Activated T-helper 1 cell treated with anti-CD3 and anti-CD28 coated beads, Interleukin-12 subunit alpha, Interleukin-12 subunit beta, Interleukin-2, Interleukin-4 antibody, amounts not matched to agents 30 ng/mL and 10 ng/mL and 1 ng/mL, durations not matched to agents 14 hours and 24 hours and 36 hours (primary cell): ENCODE measurements at regions not wholly inside any gene's neighbourhood (a gene's known extent, or its start where the extent isn't known, plus 50 kb on each side); places are given as distances from the start of the nearest gene placed in this dataset.

ENCODE experiments used
- DNase-seq: peaks from one replicate; pipeline ENCODE4 v3.0.0; 2021; ENCODE audit warnings: low spot score
- H3K27ac Mint-ChIP-seq: one replicate; pipeline ENCODE4 v1.8.0; 2021; ENCODE audit warnings: mild to moderate bottlenecking, mixed read lengths
- H3K27me3 Mint-ChIP-seq: one replicate; pipeline ENCODE4 v1.8.0; 2022; ENCODE audit warnings: mild to moderate bottlenecking, moderate library complexity, mixed read lengths; ENCODE audit not compliant: insufficient read depth
- H3K36me3 Mint-ChIP-seq: one replicate; pipeline ENCODE4 v1.8.0; 2021; ENCODE audit warnings: low read depth, mixed read lengths
- H3K4me1 Mint-ChIP-seq: one replicate; pipeline ENCODE4 v1.8.0; 2021; ENCODE audit warnings: low read depth, mixed read lengths
- H3K4me3 Mint-ChIP-seq: one replicate; pipeline ENCODE4 v1.8.0; 2021; ENCODE audit warnings: mild to moderate bottlenecking, moderate library complexity, mixed read lengths
- H3K9me3 Mint-ChIP-seq: one replicate; pipeline ENCODE4 v1.8.0; 2021; ENCODE audit warnings: mixed read lengths
- intact Hi-C: fragments of 100-400 bp; cut with micrococcal nuclease; formaldehyde crosslinking; loops from one replicate; pipeline ENCODE4 v1.15.1; 2024

DNA sequence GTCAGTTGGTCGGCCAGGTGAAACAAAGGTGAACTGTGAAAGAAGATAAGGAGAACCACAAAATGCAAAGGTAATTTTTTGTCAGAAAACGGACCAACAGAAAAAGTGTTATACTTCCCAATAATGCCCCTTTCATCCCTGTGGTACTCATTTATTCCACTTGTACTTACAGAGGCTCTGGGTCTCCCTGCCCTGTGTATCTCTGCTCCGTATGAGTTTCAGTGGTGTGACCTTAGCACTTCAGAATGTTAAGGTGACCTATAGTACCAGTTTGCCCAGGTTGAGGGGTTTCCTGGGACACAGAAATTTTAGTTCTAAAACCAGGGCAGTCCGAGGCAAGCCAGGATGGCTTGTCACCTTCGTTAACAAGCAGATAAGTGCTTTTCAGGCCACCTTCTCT, 254.8 kb downstream of the OLFM3 start:
- H3K36me3 Mint-ChIP-seq = no peaks in the 10 kb centered on the region
- H3K4me3 Mint-ChIP-seq = no peak overlapping the region
- H3K4me1 Mint-ChIP-seq = no peaks in the 10 kb centered on the region
- H3K27ac Mint-ChIP-seq = no peak overlapping the region
- H3K27me3 Mint-ChIP-seq = peaks cover 3% of the 10 kb centered on the region
- intact Hi-C loops = no loop called here
- no peaks in the 10 kb centered on the region for H3K9me3 Mint-ChIP-seq
- DNase-seq = no peak

DNA sequence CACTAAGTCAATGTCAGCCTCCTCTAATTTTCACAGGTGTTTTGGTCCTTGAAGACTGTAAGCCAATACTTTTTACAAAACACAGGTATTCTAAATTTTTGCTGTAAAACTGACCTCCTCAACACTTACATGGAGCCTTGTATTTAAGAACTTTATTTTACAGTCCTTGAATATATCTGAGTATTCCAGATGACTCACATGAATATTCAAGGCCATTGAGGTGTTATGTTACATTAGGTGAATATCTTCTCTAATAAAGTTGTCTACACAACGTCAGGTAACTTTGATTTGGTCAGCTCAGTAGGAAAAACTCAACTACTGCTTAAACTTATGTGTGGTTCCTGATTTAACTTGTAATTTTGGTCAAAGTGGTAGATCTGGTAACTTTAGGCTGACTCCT, 254.2 kb downstream of the OLFM3 start:
- Mint-ChIP-seq H3K27ac (no peak overlapping the region), H3K4me1 (no peaks in the 10 kb centered on the region), H3K4me3 (no peak overlapping the region), H3K9me3 (no peaks in the 10 kb centered on the region), H3K36me3 (no peaks in the 10 kb centered on the region), H3K27me3 (peaks cover 3% of the 10 kb centered on the region)
- intact Hi-C loops = no loop called here
- no peak for DNase-seq

DNA sequence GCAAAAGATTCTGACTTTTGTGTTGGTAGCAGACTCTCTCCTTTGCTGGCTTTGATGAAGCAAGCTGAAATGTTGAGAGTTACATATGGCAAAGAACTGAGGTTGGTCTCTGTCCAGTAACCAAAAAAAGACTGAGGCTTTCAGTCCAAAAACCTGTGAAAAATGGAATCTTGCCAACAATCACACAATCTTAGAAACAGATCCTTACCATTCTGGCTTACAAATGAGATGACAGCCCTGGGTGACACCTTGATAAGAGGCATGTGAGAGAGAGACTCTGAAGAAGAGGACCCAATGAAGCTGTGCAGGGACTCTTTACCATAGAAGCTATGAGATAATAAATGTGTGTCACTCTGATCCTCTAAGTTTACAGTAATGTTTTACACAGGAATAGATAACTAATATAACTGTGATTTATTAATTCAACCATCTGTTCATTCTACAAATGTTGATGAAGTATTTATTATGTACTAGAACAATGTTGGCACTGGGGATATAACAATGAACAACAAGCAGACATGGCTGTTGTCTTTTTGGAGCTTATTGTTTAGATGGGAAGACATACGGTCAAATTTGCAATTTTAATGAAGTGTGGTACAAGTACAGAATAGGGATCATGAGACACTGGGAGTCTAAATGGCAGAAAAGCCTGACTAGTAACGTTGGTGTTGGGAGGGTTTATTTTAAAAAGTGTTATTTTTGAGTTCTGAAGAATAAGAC, 251.0 kb downstream of the OLFM3 start:
- Mint-ChIP-seq H3K27me3 (no peaks in the 10 kb centered on the region), H3K27ac (no peak overlapping the region), H3K36me3 (no peaks in the 10 kb centered on the region), H3K4me1 (no peaks in the 10 kb centered on the region), H3K9me3 (no peaks in the 10 kb centered on the region), H3K4me3 (no peak overlapping the region)
- DNase-seq = no peak
- intact Hi-C loops = no loop called here

DNA sequence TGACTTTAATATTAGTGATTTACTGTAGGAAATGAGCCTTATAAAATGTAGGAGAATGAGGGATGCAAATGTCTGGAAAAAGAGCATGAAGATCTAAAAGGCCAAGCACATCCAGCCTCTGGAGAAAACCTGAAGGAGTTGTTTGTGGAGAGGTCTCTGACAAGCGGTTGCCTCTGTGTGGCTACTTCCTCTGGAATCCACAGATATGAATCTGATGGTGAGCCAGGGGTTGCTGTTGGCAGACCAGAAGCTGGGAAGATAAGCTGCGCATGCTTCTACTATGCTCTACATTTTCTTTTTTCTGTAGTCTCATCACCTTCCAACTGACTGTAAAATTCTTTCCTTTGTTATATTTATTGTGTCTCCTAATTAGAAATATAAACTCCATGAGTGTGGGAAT, 248.6 kb downstream of the OLFM3 start:
- Mint-ChIP-seq H3K4me1 (no peaks in the 10 kb centered on the region), H3K27me3 (no peaks in the 10 kb centered on the region), H3K4me3 (no peak overlapping the region), H3K9me3 (no peaks in the 10 kb centered on the region), H3K27ac (no peak overlapping the region), H3K36me3 (no peaks in the 10 kb centered on the region)
- DNase-seq = no peak
- intact Hi-C loops = no loop called here
